Activated CD4-positive, alpha-beta T cell treated with anti-CD3 and anti-CD28 coated beads, Interleukin-2, amount 50 U/mL, for 16 hours (primary cell): ENCODE measurements at regions not wholly inside any gene's neighbourhood (a gene's known extent, or its start where the extent isn't known, plus 50 kb on each side); places are given as distances from the start of the nearest gene placed in this dataset.
A peak's percentile ranks its signal among the peaks of the same experiment; 100 is the strongest.
"Not testable (repeated sequence)": the region's sequence is repeated elsewhere in the genome, so short reads cannot be mapped to it uniquely, and the experiment has no call there.

Source experiments
- DNase-seq: peaks from one replicate; pipeline ENCODE4 v3.0.0-alpha.2; 2020

GRCh38 chr1:148432318-148432717, 50.8 kb downstream of the PPIAL4G start:
- DNase-seq = not testable (repeated sequence)

- DNase-seq = not testable (repeated sequence)
Measured at GRCh38 chr1:148429856-148430255, 53.2 kb downstream of the PPIAL4G start.

- peak; percentile 60 for DNase-seq
Measured at GRCh38 chr1:148426940-148427611, 56.0 kb downstream of the PPIAL4G start.

DNA sequence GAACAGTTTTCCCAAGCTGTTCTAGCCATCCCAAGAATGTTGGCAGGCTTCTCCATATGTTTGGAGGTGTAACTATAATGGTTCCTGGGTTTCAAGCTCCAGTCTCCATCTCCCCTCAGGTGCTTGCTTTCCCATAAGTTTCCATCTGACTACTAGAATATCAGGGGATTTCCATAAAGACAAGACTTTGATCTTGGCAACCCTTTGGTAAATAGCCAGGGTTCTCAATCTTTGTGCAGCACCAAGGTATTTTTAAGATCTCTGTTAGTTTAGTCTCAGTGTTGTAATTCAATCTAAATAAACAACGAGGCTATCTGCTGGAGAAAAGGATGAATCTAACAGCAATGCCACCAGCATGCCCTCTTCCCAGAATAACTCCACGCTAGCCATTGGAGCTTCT, 56.7 kb downstream of the PPIAL4G start:
- not testable (repeated sequence) for DNase-seq

- DNase-seq = not testable (repeated sequence)
Measured at GRCh38 chr1:148424143-148425003, 58.7 kb downstream of the PPIAL4G start.

DNA sequence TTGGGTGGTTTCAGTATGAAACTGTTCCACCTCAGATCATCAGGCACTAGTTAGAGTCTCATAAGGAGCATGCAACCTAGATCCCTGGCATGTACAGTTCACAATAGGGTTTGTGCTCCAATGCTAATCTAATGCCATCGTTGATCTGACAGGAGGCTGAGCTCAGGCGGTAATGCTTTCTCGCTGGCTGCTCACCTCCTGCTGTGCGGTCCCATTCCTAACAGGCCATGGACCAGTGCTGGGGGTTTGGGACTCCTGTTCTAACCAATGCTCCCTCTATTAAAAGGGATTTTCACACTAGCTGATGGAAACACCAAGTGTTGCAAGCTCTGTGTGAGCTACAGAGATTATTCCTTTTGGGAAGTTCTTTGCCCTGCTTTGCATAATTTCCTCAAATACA, 60.2 kb downstream of the PPIAL4G start:
- DNase-seq = not testable (repeated sequence)

DNA sequence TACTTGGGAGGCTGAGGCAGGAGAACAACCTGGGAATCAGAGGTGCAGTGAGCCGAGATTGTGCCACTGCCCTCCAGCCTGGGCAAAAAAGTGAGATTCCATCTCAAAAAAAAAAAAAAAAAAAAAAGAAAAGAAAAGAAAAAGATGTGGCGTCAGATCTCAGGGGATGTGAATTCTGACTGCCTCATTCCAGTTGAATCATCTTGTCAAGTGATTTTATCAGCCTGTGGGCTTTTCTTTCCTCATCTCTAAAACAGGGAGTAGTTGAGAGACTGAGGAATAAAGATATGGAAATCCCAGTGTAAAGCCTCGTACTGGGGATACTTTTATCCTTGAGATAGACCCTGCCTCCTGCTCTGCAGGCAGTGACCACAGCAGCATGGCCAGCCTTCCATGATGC, 65.9 kb downstream of the PPIAL4G start:
- DNase-seq = not testable (repeated sequence)

DNA sequence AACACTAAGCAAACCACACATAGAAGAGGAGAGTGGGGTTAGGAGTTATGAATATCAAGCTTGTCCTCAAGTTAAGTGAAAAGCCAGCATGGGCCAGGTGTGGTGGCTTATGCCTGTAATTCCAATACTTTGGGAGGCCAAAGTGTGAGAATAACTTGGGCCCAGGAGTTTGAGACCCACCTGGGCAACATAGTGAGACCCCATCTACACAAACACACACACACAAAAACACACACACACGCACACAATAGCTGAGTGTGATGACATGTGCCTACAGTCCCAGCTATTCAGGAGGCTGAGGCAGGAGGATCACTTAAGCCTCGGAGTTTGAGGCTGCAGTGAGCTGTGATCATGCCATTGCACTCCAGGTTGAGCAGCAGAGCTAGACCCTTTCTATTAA, 69.7 kb downstream of the PPIAL4G start:
- not testable (repeated sequence) for DNase-seq

DNA sequence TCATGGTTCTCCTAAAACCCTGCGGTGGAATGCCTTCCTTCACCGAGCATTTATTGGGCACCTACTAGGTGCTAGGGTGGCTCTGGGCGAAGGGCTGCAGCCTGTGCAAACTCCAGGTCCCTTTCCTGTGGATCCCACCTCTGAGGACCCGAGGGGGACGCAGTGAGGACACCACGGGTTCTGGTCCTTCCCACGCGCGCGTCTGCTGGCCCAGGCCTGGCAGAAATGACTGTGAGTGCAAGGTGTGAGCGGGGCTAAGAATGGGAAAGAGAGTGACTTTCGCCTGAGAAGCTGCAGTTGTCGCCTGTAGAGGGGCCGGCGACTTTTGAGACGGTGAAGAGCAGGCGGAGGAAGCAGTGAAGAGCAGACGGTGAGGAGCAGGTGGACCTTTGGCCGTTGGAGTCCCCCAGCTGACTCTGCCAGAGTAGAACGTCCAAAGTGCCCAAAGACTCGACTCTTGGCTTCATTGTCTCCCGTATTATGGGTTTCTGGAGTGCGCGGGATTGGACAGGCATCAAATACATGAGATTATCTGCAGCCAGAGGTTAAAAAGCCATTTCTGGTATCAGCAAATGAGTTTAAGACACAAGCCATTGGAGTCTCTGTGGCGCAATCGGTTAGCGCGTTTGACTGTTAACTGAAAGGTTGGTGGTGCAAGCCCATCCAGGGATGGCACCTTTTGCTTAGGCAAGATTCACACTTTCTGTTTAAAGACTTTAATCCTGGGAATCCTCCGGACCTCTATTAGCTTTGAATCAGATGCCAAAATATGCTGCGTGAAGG, 78.1 kb downstream of the PPIAL4G start:
- not testable (repeated sequence) for DNase-seq

GRCh38 chr1:148403925-148404324, 79.2 kb downstream of the PPIAL4G start:
- not testable (repeated sequence) for DNase-seq

DNA sequence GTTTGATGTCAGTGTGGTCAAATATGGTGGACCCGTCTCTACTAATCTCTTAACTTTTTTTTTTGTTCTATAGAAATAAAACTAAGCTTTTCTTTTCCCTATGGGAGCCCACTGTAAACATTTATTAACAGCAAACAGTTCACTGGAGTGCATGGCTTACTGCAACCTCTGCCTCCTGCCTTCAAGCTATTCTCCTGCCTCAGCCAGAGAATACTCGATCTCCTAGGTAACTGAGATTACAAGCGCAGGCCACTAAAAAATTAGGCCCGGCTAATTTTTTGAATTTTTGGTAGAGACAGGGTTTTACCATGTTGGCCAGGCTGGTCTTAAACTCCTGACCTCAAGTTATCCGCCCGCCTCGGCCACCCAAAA, 80.0 kb downstream of the PPIAL4G start:
- DNase-seq = not testable (repeated sequence)

- peak; percentile 92 for DNase-seq
Measured at GRCh38 chr1:148402152-148403084, 80.7 kb downstream of the PPIAL4G start.

DNA sequence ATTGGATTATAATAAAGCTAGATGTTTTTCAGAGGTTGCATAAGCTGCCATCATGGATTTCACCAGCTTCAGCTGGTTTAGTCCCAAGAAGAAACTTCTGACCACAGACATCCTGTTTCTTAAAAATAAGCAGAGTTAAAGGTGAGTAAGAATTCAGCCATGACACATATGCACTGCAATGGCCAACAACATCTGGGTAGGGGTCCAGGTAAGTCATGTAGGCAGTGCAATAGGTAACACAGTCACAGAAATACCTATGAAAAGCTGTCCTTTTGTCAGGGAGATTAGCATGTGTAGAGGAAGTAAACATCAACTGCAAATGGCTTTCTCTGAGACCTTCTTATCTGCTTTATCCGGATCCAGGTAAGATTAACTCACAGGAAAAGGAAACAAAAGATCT, 85.6 kb downstream of the PPIAL4G start:
- not testable (repeated sequence) for DNase-seq

DNA sequence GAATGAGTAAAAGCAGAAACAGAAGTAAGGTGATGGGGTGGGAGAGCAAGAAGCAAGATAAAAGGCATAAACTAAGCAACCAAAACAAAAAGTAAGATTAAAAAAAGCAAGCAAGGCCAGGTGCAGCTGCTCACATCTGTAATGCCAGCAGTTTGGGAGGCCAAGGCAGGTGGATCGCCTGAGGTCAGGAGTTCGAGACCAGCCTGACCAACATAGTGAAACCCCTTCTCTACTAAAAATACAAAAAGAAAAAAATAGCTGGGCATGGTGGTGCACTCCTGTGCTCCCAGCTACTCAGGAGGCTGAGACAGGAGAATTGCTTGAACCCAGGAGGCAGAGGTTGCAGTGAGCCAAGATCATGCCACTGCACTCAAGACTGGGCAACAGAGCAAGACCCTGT, 90.6 kb downstream of the PPIAL4G start:
- not testable (repeated sequence) for DNase-seq

DNA sequence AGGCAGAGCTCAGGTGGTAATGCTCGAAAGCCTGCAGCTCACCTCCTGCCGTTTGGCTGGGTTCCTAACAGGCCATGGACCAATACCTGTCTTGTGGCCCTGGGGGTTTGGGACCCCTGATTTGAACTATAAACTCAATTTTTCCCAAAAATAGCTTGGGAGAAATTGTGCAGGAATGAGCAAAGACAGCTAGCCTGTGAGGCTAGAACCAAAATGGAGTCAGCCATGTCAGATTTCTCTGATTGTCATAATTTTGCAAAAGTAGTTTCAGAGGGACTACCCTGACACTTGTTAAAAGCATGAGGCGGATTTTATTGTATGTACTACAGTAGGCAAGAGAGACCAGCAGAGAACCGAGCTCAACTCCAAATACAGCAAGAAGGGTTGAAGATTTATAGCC, 91.8 kb downstream of the PPIAL4G start:
- not testable (repeated sequence) for DNase-seq

DNA sequence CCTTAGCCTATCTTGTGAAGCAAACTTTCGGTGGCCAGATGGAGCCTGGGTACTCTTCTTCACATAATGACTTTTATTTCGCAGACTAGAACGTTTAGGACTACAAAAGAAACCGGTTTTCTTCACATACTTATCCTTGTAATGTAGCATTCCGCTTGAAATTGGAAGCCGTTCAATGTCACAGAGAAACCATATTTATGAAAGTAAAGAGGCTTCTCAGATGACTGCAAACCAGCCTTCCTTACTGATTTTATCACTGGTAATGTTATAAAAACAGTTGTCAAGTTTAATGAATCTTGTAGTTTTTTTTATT, 94.1 kb downstream of the PPIAL4G start:
- DNase-seq = no peak

DNA sequence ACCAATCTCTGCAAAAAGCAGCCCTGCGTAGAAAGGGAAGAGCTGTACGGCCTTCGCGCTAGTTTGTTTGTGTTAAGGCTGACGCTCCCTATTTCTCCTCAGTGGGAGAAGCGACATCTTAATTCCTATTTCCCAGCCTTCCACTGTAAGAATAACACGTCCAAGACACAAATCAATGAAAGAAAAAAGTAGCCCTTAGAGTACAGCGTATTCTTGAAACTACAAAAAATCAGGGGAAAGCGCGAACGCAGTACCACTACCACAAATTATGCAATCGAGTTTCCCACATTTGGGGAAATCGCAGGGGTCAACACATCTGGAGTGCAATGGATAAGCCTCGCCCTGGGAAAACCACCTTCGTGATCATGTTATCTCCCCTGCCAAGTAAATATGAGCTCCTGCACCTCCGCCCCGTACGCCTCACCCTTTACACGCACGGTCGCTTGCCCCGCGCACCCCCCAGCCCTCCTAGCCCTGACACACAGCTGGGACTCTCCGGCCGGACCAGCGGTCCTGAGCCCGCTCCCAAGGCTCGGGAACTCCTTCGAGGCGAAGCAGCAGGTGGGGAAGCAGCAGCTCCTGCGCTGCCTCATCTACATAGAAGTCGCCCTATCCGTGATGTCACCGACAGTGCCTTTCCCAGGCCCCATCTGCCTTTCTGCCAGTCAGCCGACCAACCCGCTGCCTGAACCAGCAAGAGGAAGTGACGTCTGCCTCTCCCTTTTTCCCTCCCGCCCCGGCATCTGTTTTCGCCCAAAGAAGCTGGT, 94.7 kb downstream of the PPIAL4G start:
- peak; percentile 96 for DNase-seq

GRCh38 chr1:148387949-148388259, 95.2 kb downstream of the PPIAL4G start:
- not testable (repeated sequence) for DNase-seq

- DNase-seq = not testable (repeated sequence)
Measured at GRCh38 chr1:148387122-148387948, 95.8 kb downstream of the PPIAL4G start.

DNA sequence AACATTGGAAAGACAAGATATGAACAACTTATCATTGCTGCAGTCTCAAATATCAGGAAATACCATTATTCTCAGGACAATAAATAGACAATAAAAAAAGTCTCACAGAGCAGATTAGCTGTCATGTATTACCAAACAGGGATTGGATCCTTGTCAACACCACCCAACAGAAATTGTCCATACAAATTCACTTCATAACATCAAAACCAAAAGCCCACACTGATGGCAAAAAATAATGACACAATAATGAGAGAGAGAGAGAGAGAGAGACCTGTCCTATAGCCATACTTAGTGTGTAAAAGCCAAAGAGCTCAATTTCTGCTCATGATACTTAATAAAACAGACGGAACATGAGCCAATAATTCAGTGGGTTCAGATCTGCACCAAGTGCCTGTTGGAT, 96.5 kb downstream of the PPIAL4G start:
- DNase-seq = no peak

DNA sequence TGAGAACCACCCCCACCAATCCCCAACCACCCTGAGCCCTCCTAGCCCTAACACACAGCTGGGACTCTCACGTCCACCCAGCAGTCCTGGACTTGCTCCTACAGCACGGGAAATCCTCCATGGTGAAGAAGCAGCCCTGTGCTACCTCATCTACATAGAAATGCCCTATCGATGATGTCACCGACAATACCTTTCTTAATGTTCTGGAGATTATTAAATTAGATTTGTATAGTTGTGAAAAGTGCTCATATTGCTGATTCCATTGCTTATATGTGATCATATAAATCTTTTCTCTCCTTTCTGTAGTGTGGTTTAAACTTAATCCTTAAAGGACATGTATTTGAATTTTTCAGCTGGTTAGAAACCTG, 97.1 kb downstream of the PPIAL4G start:
- not testable (repeated sequence) for DNase-seq
